HEK293 (cell line): ENCODE measurements at regions not wholly inside any gene's neighbourhood (a gene's known extent, or its start where the extent isn't known, plus 50 kb on each side); places are given as distances from the start of the nearest gene placed in this dataset.

Experiments
- CTCF ChIA-PET: fragments of 350-600 bp; formaldehyde crosslinking; extraction: SDS; loops from one replicate; lab custom pipeline; 2021; ENCODE audit warnings: antibody characterized with exemption; lab: Yijun Ruan, JAX
- POLR2A ChIA-PET: fragments of 300-600 bp; formaldehyde crosslinking; extraction: SDS; loops from one replicate; lab custom pipeline; 2020; ENCODE audit warnings: antibody characterized with exemption, inconsistent platforms; lab: Yijun Ruan, JAX
- H3K27ac ChIP-seq: fragments of 200-500 bp; sonication (Bioruptor generic); 2 replicates; pipeline ENCODE4 v1.5.1; 2014; ENCODE audit warnings: low read depth, low read length, control low read depth, inconsistent platforms; ENCODE audit errors: extremely low read depth
- H3K36me3 ChIP-seq, 2 experiments: fragments of 200-500 bp in 1 of 2; sonication (Bioruptor generic) in 1 of 2; 1 replicate in 1 of 2; 2 replicates in 1 of 2; pipeline ENCODE4 v1.5.1; 2014 to 2017; ENCODE audit warnings: inconsistent platforms in 2 of 2, low read length in 2 of 2; ENCODE audit not compliant: control insufficient read depth in 2 of 2, insufficient read depth in 1 of 2
- H3K4me1 ChIP-seq: fragments of 200-500 bp; sonication (Bioruptor generic); 2 replicates; pipeline ENCODE4 v1.5.1; 2014; ENCODE audit warnings: mild to moderate bottlenecking, low read length, inconsistent platforms; ENCODE audit not compliant: control insufficient read depth, insufficient read depth
- H3K4me3 ChIP-seq: 2 replicates; pipeline ENCODE4 v1.5.1; 2011; ENCODE audit warnings: low read depth, mild to moderate bottlenecking, control low read depth, low read length, moderate library complexity
- H3K9me3 ChIP-seq: fragments of 200-500 bp; sonication (Bioruptor generic); 2 replicates; pipeline ENCODE4 v1.5.1; 2014; ENCODE audit warnings: low read depth, low read length, inconsistent platforms; ENCODE audit not compliant: control insufficient read depth, insufficient read depth
- GLI2 ChIP-seq: fragments of 450-650 bp; formaldehyde crosslinking; IDR thresholded peaks from 2 replicates; pipeline ENCODE4; 2017; ENCODE audit warnings: missing biosample characterization, missing genetic modification characterization, low read depth, borderline replicate concordance
- GLIS2 ChIP-seq: fragments of 450-650 bp; formaldehyde crosslinking; IDR thresholded peaks from 2 replicates; pipeline ENCODE4 v1.5.1; 2016; ENCODE audit warnings: missing biosample characterization, missing genetic modification characterization
- KLF1 ChIP-seq: fragments of 450-650 bp; formaldehyde crosslinking; IDR thresholded peaks from 2 replicates; pipeline ENCODE4 v1.5.1; 2016; ENCODE audit warnings: missing biosample characterization, missing genetic modification characterization
- KLF9 ChIP-seq: fragments of 450-650 bp; formaldehyde crosslinking; IDR thresholded peaks from 2 replicates; pipeline ENCODE4 v1.5.1; 2016; ENCODE audit warnings: missing biosample characterization, missing genetic modification characterization, low read depth
- PRDM1 ChIP-seq: fragments of 450-650 bp; formaldehyde crosslinking; IDR thresholded peaks from 2 replicates; pipeline ENCODE4; 2016; ENCODE audit warnings: missing biosample characterization, missing genetic modification characterization
- SP3 ChIP-seq: fragments of 450-650 bp; formaldehyde crosslinking; IDR thresholded peaks from 2 replicates; pipeline ENCODE4 v1.5.1; 2016; ENCODE audit warnings: missing biosample characterization, missing genetic modification characterization
- SP7 ChIP-seq: fragments of 450-650 bp; formaldehyde crosslinking; IDR thresholded peaks from 2 replicates; pipeline ENCODE4 v1.5.1; 2016; ENCODE audit warnings: missing biosample characterization, missing genetic modification characterization
- ZBTB20 ChIP-seq: fragments of 450-650 bp; formaldehyde crosslinking; IDR thresholded peaks from 2 replicates; pipeline ENCODE4 v1.5.1; 2016; ENCODE audit warnings: missing biosample characterization, missing genetic modification characterization
- ZFHX2 ChIP-seq: fragments of 450-650 bp; formaldehyde crosslinking; conservative IDR thresholded peaks from 2 replicates; pipeline ENCODE4 v1.5.1; 2016; ENCODE audit warnings: missing biosample characterization, missing genetic modification characterization
- ZFP3 ChIP-seq: fragments of 450-650 bp; formaldehyde crosslinking; IDR thresholded peaks from 2 replicates; pipeline ENCODE4 v1.5.1; 2016; ENCODE audit warnings: low read depth, missing biosample characterization, missing genetic modification characterization
- ZIC2 ChIP-seq: fragments of 450-650 bp; formaldehyde crosslinking; IDR thresholded peaks from 2 replicates; pipeline ENCODE4 v1.5.1; 2016; ENCODE audit warnings: missing biosample characterization, missing genetic modification characterization
- ZNF132 ChIP-seq: fragments of 450-650 bp; formaldehyde crosslinking; IDR thresholded peaks from 2 replicates; pipeline ENCODE4 v1.5.1; 2017; ENCODE audit warnings: missing biosample characterization, missing genetic modification characterization, borderline replicate concordance
- ZNF311 ChIP-seq: fragments of 450-650 bp; formaldehyde crosslinking; IDR thresholded peaks from 2 replicates; pipeline ENCODE4 v1.5.1; 2017; ENCODE audit warnings: missing biosample characterization, missing genetic modification characterization, borderline replicate concordance
- ZNF350 ChIP-seq: fragments of 450-650 bp; formaldehyde crosslinking; IDR thresholded peaks from 2 replicates; pipeline ENCODE4 v1.5.0; 2017; ENCODE audit warnings: missing biosample characterization, mild to moderate bottlenecking, missing genetic modification characterization
- ZNF521 ChIP-seq: fragments of 450-650 bp; formaldehyde crosslinking; IDR thresholded peaks from 2 replicates; pipeline ENCODE4 v1.5.1; 2017; ENCODE audit warnings: missing biosample characterization, mild to moderate bottlenecking, missing genetic modification characterization
- ZNF571 ChIP-seq: fragments of 450-650 bp; formaldehyde crosslinking; IDR thresholded peaks from 2 replicates; pipeline ENCODE4 v1.5.0; 2017; ENCODE audit warnings: missing biosample characterization, missing genetic modification characterization
- ZNF596 ChIP-seq: fragments of 450-650 bp; IDR thresholded peaks from 2 replicates; pipeline ENCODE4 v1.5.0; 2018; ENCODE audit warnings: missing biosample characterization, mild to moderate bottlenecking, missing genetic modification characterization, moderate library complexity
- ZNF701 ChIP-seq: fragments of 450-650 bp; formaldehyde crosslinking; IDR thresholded peaks from 2 replicates; pipeline ENCODE4 v1.5.1; 2016; ENCODE audit warnings: missing biosample characterization, missing genetic modification characterization
- ZNF830 ChIP-seq: fragments of 450-650 bp; IDR thresholded peaks from 2 replicates; pipeline ENCODE4 v1.5.0; 2018; ENCODE audit warnings: missing biosample characterization, missing genetic modification characterization, low read depth, mild to moderate bottlenecking, moderate library complexity
- ZNF843 ChIP-seq: fragments of 450-650 bp; formaldehyde crosslinking; IDR thresholded peaks from 2 replicates; pipeline ENCODE4 v1.5.1; 2016; ENCODE audit warnings: missing biosample characterization, missing genetic modification characterization
- TF ChIP-seq, protein P1 (sequence below): fragments of 450-650 bp; formaldehyde crosslinking; IDR thresholded peaks from 2 replicates; pipeline ENCODE4 v1.5.1; 2016; ENCODE audit warnings: missing biosample characterization, missing genetic modification characterization
- TF ChIP-seq, protein P2 (sequence below): fragments of 450-650 bp; formaldehyde crosslinking; IDR thresholded peaks from 2 replicates; pipeline ENCODE4 v1.5.1; 2016; ENCODE audit warnings: missing biosample characterization, missing genetic modification characterization
- TF ChIP-seq, protein P3 (sequence below): fragments of 450-650 bp; IDR thresholded peaks from 2 replicates; pipeline ENCODE4 v1.5.1; 2018; ENCODE audit warnings: missing biosample characterization, mild to moderate bottlenecking, missing genetic modification characterization
- TF ChIP-seq, protein P4 (sequence below): fragments of 450-650 bp; formaldehyde crosslinking; IDR thresholded peaks from 2 replicates; pipeline ENCODE4 v1.5.1; 2016; ENCODE audit warnings: missing biosample characterization, missing genetic modification characterization

DNA sequence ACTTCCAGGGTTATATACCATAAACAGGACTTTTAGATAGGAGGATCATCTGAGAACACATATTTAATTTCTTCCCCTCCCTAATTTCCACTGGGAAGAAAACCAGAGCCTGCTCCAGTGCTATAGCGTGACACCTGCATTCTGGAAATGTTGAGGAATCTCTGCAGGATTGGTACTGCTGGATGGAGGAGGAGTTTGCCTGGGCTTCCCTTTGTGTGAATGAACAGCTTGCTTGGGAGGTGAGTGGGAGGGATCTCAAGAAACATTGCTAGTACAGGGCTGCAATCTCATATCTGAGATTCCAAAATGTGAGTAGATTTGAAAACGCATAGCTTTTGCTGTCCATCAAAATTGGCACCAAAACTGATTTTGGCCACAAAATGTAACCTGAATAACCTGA lies 295.9 kb upstream of the RGMA start (continued):
- TF ChIP-seq, protein P1, sequence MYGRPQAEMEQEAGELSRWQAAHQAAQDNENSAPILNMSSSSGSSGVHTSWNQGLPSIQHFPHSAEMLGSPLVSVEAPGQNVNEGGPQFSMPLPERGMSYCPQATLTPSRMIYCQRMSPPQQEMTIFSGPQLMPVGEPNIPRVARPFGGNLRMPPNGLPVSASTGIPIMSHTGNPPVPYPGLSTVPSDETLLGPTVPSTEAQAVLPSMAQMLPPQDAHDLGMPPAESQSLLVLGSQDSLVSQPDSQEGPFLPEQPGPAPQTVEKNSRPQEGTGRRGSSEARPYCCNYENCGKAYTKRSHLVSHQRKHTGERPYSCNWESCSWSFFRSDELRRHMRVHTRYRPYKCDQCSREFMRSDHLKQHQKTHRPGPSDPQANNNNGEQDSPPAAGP (tag by site-specific recombination), result no peak
- TF ChIP-seq SP7 (tag by site-specific recombination) (no peak), ZNF350 (tag by site-specific recombination) (no peak), PRDM1 (tag by site-specific recombination) (no peak)
- TF ChIP-seq, all 188 proteins: peak for 0

DNA sequence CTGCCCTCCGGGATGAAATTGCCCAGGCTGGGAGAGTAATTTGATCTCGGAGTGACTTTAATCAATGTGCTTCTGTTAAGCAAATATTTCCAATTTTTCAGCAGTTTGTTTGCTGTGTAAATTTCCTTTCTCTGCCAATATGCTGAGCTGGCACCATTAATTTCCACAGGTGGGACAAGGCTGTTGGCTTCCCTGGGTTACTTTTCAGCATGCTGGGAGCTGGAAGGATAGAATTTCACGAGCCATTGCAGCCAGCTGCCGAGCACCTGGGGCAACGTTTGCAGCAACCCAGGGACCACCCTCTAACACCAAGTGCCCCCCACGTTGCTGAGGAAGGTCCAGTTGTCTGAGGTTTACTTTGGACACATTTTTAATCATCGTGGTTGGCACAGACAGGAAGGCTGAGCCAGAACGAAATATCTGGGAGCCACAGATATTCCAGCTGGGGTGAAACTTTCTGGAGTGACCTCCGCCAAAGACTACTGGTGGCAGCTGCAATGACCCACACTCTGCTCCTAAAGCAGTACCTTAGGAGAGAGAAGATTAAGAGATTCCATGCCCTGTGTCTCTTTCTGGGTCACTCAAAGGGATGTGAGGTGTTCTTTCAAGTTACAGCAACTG lies 293.3 kb upstream of the RGMA start:
- Histone ChIP-seq H3K36me3 (no peaks in the 10 kb centered on the region), H3K4me1 (no peaks in the 10 kb centered on the region; the same call in 1 of the 2 replicates), H3K9me3 (no peaks in the 10 kb centered on the region), H3K4me3 (no peak overlapping the region), H3K27ac (no peak overlapping the region)
- CTCF ChIA-PET, result interaction anchor here (1.7 kb wide), 1 partner anchor 738 kb away, joined by 7 read pairs; no protein-coding TSS in a partner anchor
- TF ChIP-seq ZNF843 (tag by site-specific recombination) (no peak), ZBTB20 (tag by site-specific recombination) (no peak), SP3 (tag by site-specific recombination) (no peak), ZNF521 (no peak), GLIS2 (tag by site-specific recombination) (no peak), ZNF701 (tag by site-specific recombination) (no peak), KLF1 (tag by site-specific recombination) (no peak), ZFP3 (tag by site-specific recombination) (no peak)
- TF ChIP-seq, all 188 proteins: peak for 0
- POLR2A ChIA-PET, result interaction anchor here (0.6 kb wide), 1 partner anchor 601 kb away, joined by 4 read pairs; no protein-coding TSS in a partner anchor

DNA sequence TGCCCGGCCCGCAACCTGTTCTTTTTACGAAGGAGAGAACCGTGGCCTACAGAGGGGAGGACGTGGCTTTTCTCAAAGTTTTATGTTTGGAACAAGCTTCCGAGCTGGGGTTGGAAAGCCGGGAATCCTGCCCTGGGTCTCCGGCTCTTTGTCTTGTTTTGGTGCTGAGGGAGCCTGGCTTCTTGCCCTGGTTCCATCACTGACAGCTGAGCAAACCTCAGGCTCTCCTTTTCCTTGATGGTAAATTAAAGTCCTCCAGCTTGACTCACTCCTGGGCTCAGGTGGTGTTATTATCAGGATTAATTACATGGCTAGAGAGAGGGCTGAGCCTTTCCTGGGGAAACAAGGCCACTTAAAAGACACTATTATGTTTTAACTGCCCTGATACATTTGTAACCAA lies 289.5 kb upstream of the RGMA start:
- no peak overlapping the region for H3K27ac ChIP-seq
- no peaks in the 10 kb centered on the region for H3K36me3 ChIP-seq
- TF ChIP-seq ZFHX2, result no peak
- POLR2A ChIA-PET, result no interaction called here
- no peak overlapping the region for H3K4me3 ChIP-seq
- CTCF ChIA-PET, result no interaction called here
- H3K9me3 ChIP-seq, result no peaks in the 10 kb centered on the region
- no peaks in the 10 kb centered on the region; the same call in 1 of the 2 replicates for H3K4me1 ChIP-seq

DNA sequence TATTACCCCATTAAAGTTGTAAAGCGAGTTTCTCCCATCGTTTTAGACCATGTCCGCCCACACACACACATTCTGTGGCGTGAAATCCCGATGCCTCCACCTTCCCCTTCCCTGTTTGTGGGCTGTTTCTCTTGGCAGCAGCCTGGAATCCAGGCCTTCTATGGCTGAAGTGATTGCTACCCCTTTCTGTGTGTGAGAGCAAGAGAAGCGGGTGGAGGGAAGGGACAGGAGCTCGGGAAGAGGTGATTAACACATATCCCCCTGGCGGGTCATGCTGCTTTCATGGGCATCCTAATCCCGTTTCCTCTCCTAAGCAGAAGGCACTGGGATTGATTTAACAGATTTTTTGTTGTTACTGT lies 283.8 kb upstream of the RGMA start:
- Histone ChIP-seq H3K4me3 (no peak overlapping the region), H3K27ac (no peak overlapping the region), H3K4me1 (no peaks in the 10 kb centered on the region), H3K36me3 (no peaks in the 10 kb centered on the region), H3K9me3 (no peaks in the 10 kb centered on the region)
- ChIA-PET POLR2A (no interaction called here), CTCF (no interaction called here)
- no peak for TF ChIP-seq ZNF830
- TF ChIP-seq GLI2 (tag by site-specific recombination), result no peak
- no peak for TF ChIP-seq ZFHX2
- TF ChIP-seq ZNF571, result no peak
- no peak for TF ChIP-seq ZNF596 (tag by site-specific recombination)
- no peak for TF ChIP-seq ZIC2
- TF ChIP-seq, protein P2, sequence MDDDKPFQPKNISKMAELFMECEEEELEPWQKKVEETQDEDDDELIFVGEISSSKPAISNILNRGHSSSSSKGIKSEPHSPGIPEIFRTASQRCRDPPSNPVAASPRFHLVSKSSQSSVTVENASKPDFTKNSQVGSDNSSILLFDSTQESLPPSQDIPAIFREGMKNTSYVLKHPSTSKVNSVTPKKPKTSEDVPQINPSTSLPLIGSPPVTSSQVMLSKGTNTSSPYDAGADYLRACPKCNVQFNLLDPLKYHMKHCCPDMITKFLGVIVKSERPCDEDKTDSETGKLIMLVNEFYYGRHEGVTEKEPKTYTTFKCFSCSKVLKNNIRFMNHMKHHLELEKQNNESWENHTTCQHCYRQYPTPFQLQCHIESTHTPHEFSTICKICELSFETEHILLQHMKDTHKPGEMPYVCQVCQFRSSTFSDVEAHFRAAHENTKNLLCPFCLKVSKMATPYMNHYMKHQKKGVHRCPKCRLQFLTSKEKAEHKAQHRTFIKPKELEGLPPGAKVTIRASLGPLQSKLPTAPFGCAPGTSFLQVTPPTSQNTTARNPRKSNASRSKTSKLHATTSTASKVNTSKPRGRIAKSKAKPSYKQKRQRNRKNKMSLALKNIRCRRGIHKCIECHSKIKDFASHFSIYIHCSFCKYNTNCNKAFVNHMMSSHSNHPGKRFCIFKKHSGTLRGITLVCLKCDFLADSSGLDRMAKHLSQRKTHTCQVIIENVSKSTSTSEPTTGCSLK (tag by site-specific recombination), result no peak
- no peak for TF ChIP-seq KLF9 (tag by site-specific recombination)
- no peak for TF ChIP-seq ZNF132 (tag by site-specific recombination)
- TF ChIP-seq, protein P3, sequence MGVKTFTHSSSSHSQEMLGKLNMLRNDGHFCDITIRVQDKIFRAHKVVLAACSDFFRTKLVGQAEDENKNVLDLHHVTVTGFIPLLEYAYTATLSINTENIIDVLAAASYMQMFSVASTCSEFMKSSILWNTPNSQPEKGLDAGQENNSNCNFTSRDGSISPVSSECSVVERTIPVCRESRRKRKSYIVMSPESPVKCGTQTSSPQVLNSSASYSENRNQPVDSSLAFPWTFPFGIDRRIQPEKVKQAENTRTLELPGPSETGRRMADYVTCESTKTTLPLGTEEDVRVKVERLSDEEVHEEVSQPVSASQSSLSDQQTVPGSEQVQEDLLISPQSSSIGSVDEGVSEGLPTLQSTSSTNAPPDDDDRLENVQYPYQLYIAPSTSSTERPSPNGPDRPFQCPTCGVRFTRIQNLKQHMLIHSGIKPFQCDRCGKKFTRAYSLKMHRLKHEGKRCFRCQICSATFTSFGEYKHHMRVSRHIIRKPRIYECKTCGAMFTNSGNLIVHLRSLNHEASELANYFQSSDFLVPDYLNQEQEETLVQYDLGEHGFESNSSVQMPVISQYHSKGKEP, result no peak
- TF ChIP-seq, protein P4, sequence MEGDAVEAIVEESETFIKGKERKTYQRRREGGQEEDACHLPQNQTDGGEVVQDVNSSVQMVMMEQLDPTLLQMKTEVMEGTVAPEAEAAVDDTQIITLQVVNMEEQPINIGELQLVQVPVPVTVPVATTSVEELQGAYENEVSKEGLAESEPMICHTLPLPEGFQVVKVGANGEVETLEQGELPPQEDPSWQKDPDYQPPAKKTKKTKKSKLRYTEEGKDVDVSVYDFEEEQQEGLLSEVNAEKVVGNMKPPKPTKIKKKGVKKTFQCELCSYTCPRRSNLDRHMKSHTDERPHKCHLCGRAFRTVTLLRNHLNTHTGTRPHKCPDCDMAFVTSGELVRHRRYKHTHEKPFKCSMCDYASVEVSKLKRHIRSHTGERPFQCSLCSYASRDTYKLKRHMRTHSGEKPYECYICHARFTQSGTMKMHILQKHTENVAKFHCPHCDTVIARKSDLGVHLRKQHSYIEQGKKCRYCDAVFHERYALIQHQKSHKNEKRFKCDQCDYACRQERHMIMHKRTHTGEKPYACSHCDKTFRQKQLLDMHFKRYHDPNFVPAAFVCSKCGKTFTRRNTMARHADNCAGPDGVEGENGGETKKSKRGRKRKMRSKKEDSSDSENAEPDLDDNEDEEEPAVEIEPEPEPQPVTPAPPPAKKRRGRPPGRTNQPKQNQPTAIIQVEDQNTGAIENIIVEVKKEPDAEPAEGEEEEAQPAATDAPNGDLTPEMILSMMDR (tag by site-specific recombination), result no peak
- no peak for TF ChIP-seq ZNF311 (tag by site-specific recombination)
